NOMO-1 (cell line): ENCODE measurements at regions not wholly inside any gene's neighbourhood (a gene's known extent, or its start where the extent isn't known, plus 50 kb on each side); places are given as distances from the start of the nearest gene placed in this dataset.
A peak's percentile ranks its signal among the peaks of the same experiment; 100 is the strongest.

Source experiments
- DNase-seq, 2 experiments: peaks; one replicate each; lab custom pipeline; 2025; ENCODE audit not compliant: unreplicated experiment in 2 of 2; lab: John Stamatoyannopoulos, UW

DNA sequence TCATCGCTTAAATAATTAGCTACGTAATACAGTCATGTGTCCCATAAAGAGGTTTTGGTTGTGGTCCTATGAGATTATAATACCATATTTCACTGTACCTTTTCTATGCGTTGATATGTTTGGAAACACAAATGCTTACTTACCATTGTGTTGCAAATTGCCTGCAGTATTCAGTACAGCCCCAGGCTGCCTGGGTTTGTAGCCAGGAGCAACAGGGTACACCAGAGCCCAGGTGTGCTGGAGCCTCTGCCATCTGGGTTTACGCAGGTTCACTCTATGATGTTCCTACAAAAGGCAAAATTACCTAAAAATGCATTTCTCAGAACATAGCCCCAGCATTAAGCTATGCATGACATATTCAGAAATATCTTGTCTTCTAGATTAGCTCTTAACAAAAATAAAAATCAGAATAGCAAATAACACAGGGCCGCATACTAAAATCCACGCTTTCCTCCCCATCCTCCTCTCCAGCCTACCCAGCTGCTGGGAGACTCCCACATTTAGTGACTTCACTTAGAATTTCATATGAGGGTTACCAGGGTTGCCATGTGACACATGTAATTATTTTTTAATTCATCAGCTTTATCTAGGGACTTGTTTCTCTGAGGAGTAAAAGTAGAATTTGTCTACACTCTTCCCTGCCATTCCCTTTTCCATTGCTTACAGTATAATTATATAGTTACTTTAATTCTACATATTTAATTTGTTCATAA, 559.0 kb upstream of the ADARB2 start:
- no peak for DNase-seq

GRCh38 chr10:2294739-2295138, 557.4 kb upstream of the ADARB2 start:
- no peak for DNase-seq

DNA sequence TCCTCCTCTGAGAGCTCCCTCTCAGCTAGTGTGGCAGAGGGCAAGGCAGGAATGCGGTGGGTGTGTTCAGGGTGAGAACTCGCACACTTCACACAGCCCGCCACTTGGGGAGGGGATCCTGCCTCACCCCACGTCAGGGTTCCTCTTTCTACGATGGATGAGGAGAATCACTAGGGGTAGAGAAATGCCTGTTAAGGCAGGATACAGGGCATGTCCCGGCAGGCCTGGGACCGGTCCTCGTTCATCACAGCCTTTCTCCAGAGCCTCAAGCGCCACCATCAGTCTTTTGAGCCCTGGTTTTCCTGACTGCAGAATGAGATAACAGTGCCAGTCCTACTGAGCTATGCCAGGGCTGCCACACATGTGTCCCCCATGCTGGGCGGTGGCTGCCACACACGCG, 546.7 kb upstream of the ADARB2 start:
- DNase-seq = no peak

DNA sequence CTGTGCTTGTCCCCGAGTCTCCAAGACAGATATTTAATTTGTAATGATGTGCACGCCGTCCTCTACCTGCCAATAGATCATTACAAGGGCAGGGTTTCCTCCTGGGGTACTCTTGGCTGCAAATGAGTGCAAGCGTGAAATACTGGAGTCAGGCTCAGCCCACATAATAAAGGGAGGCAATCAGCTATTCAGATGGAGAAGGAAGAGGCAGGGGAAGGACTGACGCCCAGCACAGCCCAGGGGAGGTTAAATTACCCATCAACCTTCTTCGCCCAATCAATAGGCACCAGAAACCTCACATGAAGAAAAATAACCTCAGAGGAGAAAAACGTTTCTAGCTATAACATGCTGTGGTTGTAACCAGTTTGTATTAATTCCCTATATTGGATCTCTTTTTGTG, 544.9 kb upstream of the ADARB2 start:
- DNase-seq = no peak

- no peak for DNase-seq
Observed at GRCh38 chr10:2280713-2281300, 543.5 kb upstream of the ADARB2 start.

DNA sequence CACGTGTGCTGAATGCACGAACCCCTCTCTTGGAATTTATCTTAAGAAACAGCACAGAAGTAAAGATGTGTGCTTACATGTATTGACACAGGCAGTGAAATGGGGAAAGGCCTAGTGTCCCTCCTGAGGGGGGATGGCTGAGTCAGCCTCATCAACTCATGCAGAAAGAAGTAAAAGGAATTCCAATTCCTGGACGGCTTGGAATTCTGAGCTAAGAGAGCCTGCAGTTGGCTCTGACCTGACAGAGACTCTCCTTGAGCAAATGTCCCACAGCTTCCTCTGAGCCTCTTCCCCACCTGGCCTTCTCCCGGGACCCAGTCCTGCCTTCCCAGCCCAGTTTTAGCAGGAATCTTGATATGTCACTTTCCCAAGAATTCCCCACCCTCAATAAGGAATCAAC, 542.4 kb upstream of the ADARB2 start:
- DNase-seq = no peak

GRCh38 chr10:2278363-2278762, 541.0 kb upstream of the ADARB2 start:
- DNase-seq = no peak

DNA sequence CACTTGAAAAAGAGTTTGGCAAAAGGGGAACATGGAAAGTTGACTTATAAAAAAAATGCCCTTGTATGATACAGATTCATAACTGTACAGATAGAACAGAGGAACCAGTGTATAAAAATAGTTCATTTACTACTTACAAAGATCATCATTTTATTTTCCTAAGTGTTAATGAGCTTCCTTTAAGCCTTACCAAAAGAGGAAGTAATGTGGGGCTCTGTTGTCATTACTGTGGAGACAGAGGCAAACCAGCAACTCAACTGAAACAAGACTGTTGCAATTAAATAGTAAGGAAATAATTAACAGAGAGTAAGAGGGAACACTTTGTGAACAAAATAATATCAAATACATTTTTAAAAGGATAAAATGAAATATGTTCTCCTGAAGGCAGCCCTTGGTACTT, 526.2 kb upstream of the ADARB2 start:
- DNase-seq = peak; percentile 83 to 97

- no peak for DNase-seq
Observed at GRCh38 chr10:2262878-2263277, 525.6 kb upstream of the ADARB2 start.

- DNase-seq = no peak
Observed at GRCh38 chr10:2262333-2262732, 525.0 kb upstream of the ADARB2 start.

GRCh38 chr10:2256241-2256640, 518.9 kb upstream of the ADARB2 start:
- DNase-seq = no peak

GRCh38 chr10:2252096-2252495, 514.8 kb upstream of the ADARB2 start:
- DNase-seq = no peak

- no peak for DNase-seq
Observed at GRCh38 chr10:2251631-2252030, 514.3 kb upstream of the ADARB2 start.

GRCh38 chr10:2246747-2247146, 509.4 kb upstream of the ADARB2 start:
- no peak for DNase-seq

GRCh38 chr10:2245580-2245979, 508.3 kb upstream of the ADARB2 start:
- DNase-seq = no peak

- DNase-seq = no peak
Observed at GRCh38 chr10:2244471-2244870, 507.1 kb upstream of the ADARB2 start.

GRCh38 chr10:2236876-2237275, 499.6 kb upstream of the ADARB2 start:
- no peak for DNase-seq

DNA sequence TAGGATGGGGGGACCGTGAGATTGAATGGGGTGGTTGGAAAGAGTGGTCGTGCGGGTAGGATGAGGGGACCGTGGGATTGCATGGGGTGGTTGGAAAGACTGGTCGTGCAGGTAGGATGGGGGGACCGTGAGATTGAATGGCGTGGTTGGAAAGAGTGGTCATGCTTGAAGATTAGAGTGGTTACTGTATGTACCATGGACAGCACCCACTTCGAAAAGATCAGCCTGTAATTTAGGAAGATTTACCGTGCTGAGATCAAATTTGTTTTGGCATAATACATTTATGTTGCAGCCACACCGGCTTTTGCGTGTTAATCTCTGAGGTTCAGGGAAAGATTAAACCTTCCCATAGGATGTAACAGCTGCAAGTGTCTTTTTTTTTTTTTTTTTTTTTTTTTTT, 495.2 kb upstream of the ADARB2 start:
- DNase-seq = no peak

- DNase-seq = no peak
Observed at GRCh38 chr10:2230478-2230877, 493.2 kb upstream of the ADARB2 start.

DNA sequence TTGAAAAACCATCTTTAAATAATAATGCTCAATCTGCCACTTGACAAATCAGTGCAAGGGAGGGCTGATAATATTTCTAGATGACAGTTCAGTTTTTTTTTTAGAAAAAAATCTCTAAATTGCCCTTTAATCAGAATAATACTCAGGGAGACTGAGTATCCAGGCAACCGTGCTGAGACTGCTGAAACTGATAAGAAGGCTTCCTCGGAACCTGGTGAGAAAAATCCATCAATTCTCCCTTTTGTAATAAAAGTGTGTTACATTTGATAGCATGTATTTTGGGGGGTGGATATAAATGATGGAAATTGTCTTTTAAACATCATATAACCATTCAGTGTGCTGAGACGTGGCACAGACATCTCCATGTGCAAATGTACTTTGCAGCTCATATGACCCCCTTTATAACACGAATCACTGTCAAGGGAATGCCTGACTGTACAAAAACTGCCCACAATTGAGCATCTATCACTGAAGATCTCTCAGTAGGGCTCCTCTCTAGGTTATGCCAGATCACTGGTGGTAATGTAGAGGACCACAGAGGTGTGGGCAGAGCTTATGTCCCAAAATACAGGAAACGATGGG, 491.1 kb upstream of the ADARB2 start:
- DNase-seq = no peak

- no peak for DNase-seq
Observed at GRCh38 chr10:2225609-2226008, 488.3 kb upstream of the ADARB2 start.

- no peak for DNase-seq
Observed at GRCh38 chr10:2223548-2224320, 486.4 kb upstream of the ADARB2 start.
